ENCODE measurements at regions not wholly inside any gene's neighbourhood (a gene's known extent, or its start where the extent isn't known, plus 50 kb on each side); places are given as distances from the start of the nearest gene placed in this dataset.

GRCh38 chr17:30590081-30590733 is 113.0 kb downstream of the GOSR1 start:
- no peak for TF ChIP-seq CTCF (IDR thresholded peaks at IDR 0.05; ENCODE audit: insufficient read depth, low read depth, low read length)
- CTCF ChIA-PET, result interaction anchor here (0.7 to 1.2 kb wide), 2 partner anchors 25 to 391 kb away, joined by 3 to 8 read pairs; no protein-coding TSS in a partner anchor
- POLR2A ChIA-PET, result no interaction called here
- Histone ChIP-seq H3K27me3 (ENCODE audit: control insufficient read depth, insufficient read depth, low read length) (no peaks in the 10 kb centered on the region), H3K36me3 (ENCODE audit: control insufficient read depth, insufficient read depth, low read length) (no peaks in the 10 kb centered on the region), H3K4me3 (ENCODE audit: low read depth, low read length) (no peak overlapping the region)
- no peak for DNase-seq (ENCODE audit: low read depth)

- DNase-seq (ENCODE audit: low read depth), result no peak
- H3K4me3 ChIP-seq (ENCODE audit: low read depth, low read length), result no peak overlapping the region
- TF ChIP-seq CTCF (IDR thresholded peaks at IDR 0.05; ENCODE audit: insufficient read depth, low read depth, low read length), result no peak
- CTCF ChIA-PET, result interaction anchor here (1.2 kb wide), 1 partner anchor 26 kb away, joined by 3 read pairs; no protein-coding TSS in a partner anchor
- no peaks in the 10 kb centered on the region for H3K27me3 ChIP-seq (ENCODE audit: control insufficient read depth, insufficient read depth, low read length)
- POLR2A ChIA-PET, result no interaction called here
- H3K36me3 ChIP-seq (ENCODE audit: control insufficient read depth, insufficient read depth, low read length), result no peaks in the 10 kb centered on the region
Observed at GRCh38 chr17:30589431-30589830, 112.2 kb downstream of the GOSR1 start.

- no peak for TF ChIP-seq CTCF (IDR thresholded peaks at IDR 0.05; ENCODE audit: insufficient read depth, low read depth, low read length)
- Histone ChIP-seq H3K4me3 (ENCODE audit: low read depth, low read length) (no peak overlapping the region), H3K36me3 (ENCODE audit: control insufficient read depth, insufficient read depth, low read length) (no peaks in the 10 kb centered on the region), H3K27me3 (ENCODE audit: control insufficient read depth, insufficient read depth, low read length) (no peaks in the 10 kb centered on the region)
- no peak for DNase-seq (ENCODE audit: low read depth)
- CTCF ChIA-PET, result interaction anchor here (1.2 kb wide), 1 partner anchor 27 kb away, joined by 3 read pairs; no protein-coding TSS in a partner anchor
- POLR2A ChIA-PET, result no interaction called here
Observed at GRCh38 chr17:30588798-30589247, 111.6 kb downstream of the GOSR1 start.

- Histone ChIP-seq H3K27me3 (ENCODE audit: control insufficient read depth, insufficient read depth, low read length) (no peaks in the 10 kb centered on the region), H3K4me3 (ENCODE audit: low read depth, low read length) (no peak overlapping the region), H3K36me3 (ENCODE audit: control insufficient read depth, insufficient read depth, low read length) (no peaks in the 10 kb centered on the region)
- TF ChIP-seq CTCF (IDR thresholded peaks at IDR 0.05; ENCODE audit: insufficient read depth, low read depth, low read length), result no peak
- no peak for DNase-seq (ENCODE audit: low read depth)
- POLR2A ChIA-PET, result no interaction called here
- CTCF ChIA-PET, result interaction anchor here (1.5 to 2.1 kb wide), 2 partner anchors 13 to 15 kb away, joined by 4 to 6 read pairs; no protein-coding TSS in a partner anchor
Observed at GRCh38 chr17:30586818-30587595, 109.8 kb downstream of the GOSR1 start.

- no peaks in the 10 kb centered on the region for H3K27me3 ChIP-seq (ENCODE audit: control insufficient read depth, insufficient read depth, low read length)
- H3K4me3 ChIP-seq (ENCODE audit: low read depth, low read length), result no peak overlapping the region
- no peak for TF ChIP-seq CTCF (IDR thresholded peaks at IDR 0.05; ENCODE audit: insufficient read depth, low read depth, low read length)
- ChIA-PET POLR2A (no interaction called here), CTCF (no interaction called here)
- no peaks in the 10 kb centered on the region for H3K36me3 ChIP-seq (ENCODE audit: control insufficient read depth, insufficient read depth, low read length)
- no peak for DNase-seq (ENCODE audit: low read depth)
Observed at GRCh38 chr17:30584810-30585209, 107.6 kb downstream of the GOSR1 start.

All from BJ (cell line).